GM12892 (cell line): ENCODE measurements at regions not wholly inside any gene's neighbourhood (a gene's known extent, or its start where the extent isn't known, plus 50 kb on each side); places are given as distances from the start of the nearest gene placed in this dataset.

Source experiments
- POLR2A ChIP-seq: IDR thresholded peaks from 2 replicates; pipeline ENCODE4 v1.6.1; 2011; ENCODE audit warnings: low read depth, low read length, control low read depth
- POLR2AphosphoS5 ChIP-seq: IDR thresholded peaks from 2 replicates; pipeline ENCODE4 v1.6.1; 2011; ENCODE audit warnings: low read depth, low read length, control low read depth
- TAF1 ChIP-seq: IDR thresholded peaks from 2 replicates; pipeline ENCODE4 v1.6.1; 2011; ENCODE audit warnings: low read depth, mild to moderate bottlenecking, control low read depth, low read length, borderline replicate concordance

- TF ChIP-seq POLR2AphosphoS5 (no peak), TAF1 (no peak), POLR2A (no peak)
These were observed 145.5 kb upstream of the OSR1 start for GRCh38 chr2:19503915-19504314.
